ENCODE measurements at regions not wholly inside any gene's neighbourhood (a gene's known extent, or its start where the extent isn't known, plus 50 kb on each side); places are given as distances from the start of the nearest gene placed in this dataset.

DNA sequence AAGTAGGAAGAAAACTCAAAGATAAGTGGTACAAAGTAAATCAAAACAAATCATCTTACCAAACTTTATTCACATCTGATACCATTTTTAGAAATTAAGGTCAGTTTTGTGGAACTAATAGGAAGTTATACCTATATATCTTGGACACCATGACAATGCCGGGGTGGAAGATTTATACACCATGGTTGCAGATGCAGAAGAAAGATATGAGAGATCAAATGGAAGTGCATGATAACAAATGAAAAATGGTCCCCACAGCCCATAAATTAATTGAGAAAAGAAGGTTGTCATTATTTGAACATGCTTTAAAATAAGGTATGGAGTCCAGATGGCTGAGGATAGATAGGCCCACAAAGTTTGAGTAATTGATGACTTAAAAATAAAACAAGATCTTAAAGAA lies 276.8 kb downstream of the TSHZ3 start:
- Histone ChIP-seq H3K27me3 (replicated peaks in 1 of 4; ENCODE audit: control insufficient read depth in 3 of 4, extremely low read depth in 1 of 4, insufficient read depth in 3 of 4, low read length in 3 of 4) (no peaks in the 10 kb centered on the region), H2AFZ (ENCODE audit: low read length) (no peak overlapping the region), H3K4me3 (ENCODE audit: extremely low read depth in 1 of 4, insufficient read depth in 2 of 4, low read depth in 3 of 4, low read length in 4 of 4) (no peak overlapping the region), H2BK15ac (ENCODE audit: low read length) (no peak overlapping the region), H3K14ac (ENCODE audit: insufficient read length) (no peak overlapping the region), H3K9me3 (ENCODE audit: insufficient read depth in 2 of 2, low read depth in 1 of 2, low read length in 1 of 2) (no peaks in the 10 kb centered on the region), H4K91ac (replicated peaks; ENCODE audit: insufficient read length, low read length) (no peak overlapping the region), H2BK5ac (ENCODE audit: low read depth, low read length) (no peak overlapping the region), H3K18ac (ENCODE audit: extremely low read depth, low read length) (no peak overlapping the region), H3K23me2 (ENCODE audit: low read depth, low read length) (no peaks in the 10 kb centered on the region), H2BK12ac (ENCODE audit: low read depth, low read length) (no peak overlapping the region), H2BK120ac (replicated peaks; ENCODE audit: low read depth, low read length) (no peak overlapping the region), H2BK20ac (ENCODE audit: low read length) (no peak overlapping the region), H3K79me2 (ENCODE audit: control insufficient read depth in 1 of 2, insufficient read depth in 2 of 2, low read length in 2 of 2) (no peaks in the 10 kb centered on the region), H2AK5ac (ENCODE audit: low read depth, low read length) (no peak overlapping the region), H4K5ac (ENCODE audit: insufficient read length, low read depth, low read length) (no peak overlapping the region), H3K56ac (replicated peaks; ENCODE audit: insufficient read length, low read depth, low read length) (no peak overlapping the region), H3K4me1 (replicated peaks in 1 of 4; ENCODE audit: control insufficient read depth in 3 of 4, insufficient read depth in 4 of 4, low read length in 3 of 4) (peaks cover 3 to 15% (median 7%) of the 10 kb centered on the region in 4 experiments; a peak in 4 of 7 replicates), H4K8ac (ENCODE audit: extremely low read depth, insufficient read depth, low read length) (no peak overlapping the region), H4K20me1 (replicated peaks in 1 of 2; ENCODE audit: control insufficient read depth in 1 of 2, insufficient read depth in 2 of 2, low read length in 2 of 2) (no peaks in the 10 kb centered on the region), H3K4me2 (ENCODE audit: insufficient read depth in 1 of 2, low read depth in 2 of 2, low read length in 2 of 2) (no peak overlapping the region), H3K23ac (ENCODE audit: insufficient read length) (no peak overlapping the region), H3K36me3 (ENCODE audit: control insufficient read depth in 2 of 4, insufficient read depth in 4 of 4, low read length in 3 of 4) (no peaks in the 10 kb centered on the region), H3K9ac (replicated peaks in 1 of 4; ENCODE audit: extremely low read depth in 1 of 4, low read depth in 3 of 4, low read length in 3 of 4) (no peak overlapping the region), H3K4ac (replicated peaks; ENCODE audit: insufficient read length, low read depth, low read length) (no peak overlapping the region), H3K27ac (ENCODE audit: low read depth, low read length) (no peak overlapping the region), H3K79me1 (ENCODE audit: low read depth, low read length) (no peaks in the 10 kb centered on the region; the same call in 1 of the 2 replicates)
- WGBS, 2 experiments (ENCODE audit: extremely low coverage in 1 of 2, insufficient coverage in 1 of 2, insufficient read length in 1 of 2, insufficient replicate concordance in 2 of 2, low coverage in 1 of 2, low lambda C conversion rate in 2 of 2, missing lambda C conversion rate in 1 of 2), result 94% methylated on average over 1 of the region's 1 CpG; no CpG with 5 or more reads in 1 of the 2 experiments
- DNase-seq (ENCODE audit: low read depth in 1 of 2, low spot score in 2 of 2), result no peak
- ChIA-PET POLR2A (ENCODE audit: partially characterized antibody) (no interaction called here), CTCF (ENCODE audit: partially characterized antibody) (interaction anchor here (2.9 kb wide), 1 partner anchor 18 kb away, joined by 14 read pairs; no protein-coding TSS in a partner anchor)
- FAIRE-seq, result no peak
- TF ChIP-seq TAF1 (IDR thresholded peaks at IDR 0.05; ENCODE audit: low read depth, low read length), result no peak
- TF ChIP-seq TCF12 (IDR thresholded peaks at IDR 0.05; ENCODE audit: low read depth, low read length), result no peak
- TF ChIP-seq POLR2A (IDR thresholded peaks at IDR 0.05; ENCODE audit: control extremely low read depth in 1 of 2, low read depth in 2 of 2, low read length in 2 of 2), result no peak
- TF ChIP-seq HDAC2 (IDR thresholded peaks at IDR 0.05; ENCODE audit: borderline replicate concordance in 1 of 2, low read depth in 2 of 2, low read length in 2 of 2), result no peak
- TF ChIP-seq HDAC6 (IDR thresholded peaks at IDR 0.05; ENCODE audit: low read depth, low read length), result no peak
- TF ChIP-seq KDM1A (IDR thresholded peaks at IDR 0.05; ENCODE audit: borderline replicate concordance, low read length), result no peak
- no peak for TF ChIP-seq RAD21 (IDR thresholded peaks at IDR 0.05 in 1 of 2, conservative IDR thresholded peaks at IDR 0.05 in 1 of 2; ENCODE audit: low read depth in 2 of 2, low read length in 2 of 2)
- TF ChIP-seq NRF1 (IDR thresholded peaks at IDR 0.05; ENCODE audit: low read depth, low read length), result no peak
- no peak for TF ChIP-seq GABPA (IDR thresholded peaks at IDR 0.05; ENCODE audit: borderline replicate concordance, insufficient read depth, low read length)
- TF ChIP-seq, protein P1, sequence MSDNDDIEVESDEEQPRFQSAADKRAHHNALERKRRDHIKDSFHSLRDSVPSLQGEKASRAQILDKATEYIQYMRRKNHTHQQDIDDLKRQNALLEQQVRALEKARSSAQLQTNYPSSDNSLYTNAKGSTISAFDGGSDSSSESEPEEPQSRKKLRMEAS (IDR thresholded peaks at IDR 0.05), result no peak
- no peak for TF ChIP-seq CBX8 (IDR thresholded peaks at IDR 0.05; ENCODE audit: borderline replicate concordance, low read depth, low read length)
- TF ChIP-seq JUN (IDR thresholded peaks at IDR 0.05; ENCODE audit: low read depth, low read length), result no peak
- no peak for TF ChIP-seq SIN3A (conservative IDR thresholded peaks at IDR 0.05 in 1 of 2, IDR thresholded peaks at IDR 0.05 in 1 of 2; ENCODE audit: low read depth in 1 of 2, low read length in 2 of 2)
- TF ChIP-seq ZNF274 (IDR thresholded peaks at IDR 0.05; ENCODE audit: borderline replicate concordance, extremely low read depth, low read length), result no peak
